HG03460 (cell line): ENCODE measurements at regions not wholly inside any gene's neighbourhood (a gene's known extent, or its start where the extent isn't known, plus 50 kb on each side); places are given as distances from the start of the nearest gene placed in this dataset.

Experiments
- ATAC-seq: cut with Tn5 transposase; IDR thresholded peaks from one replicate; pipeline ENCODE4 v1.9.1; 2021; ENCODE audit not compliant: unreplicated experiment

GRCh38 chr6:22082218-22082617, 214.6 kb downstream of the PRL start:
- ATAC-seq = no peak

GRCh38 chr6:22083119-22083518, 213.7 kb downstream of the PRL start:
- no peak for ATAC-seq

GRCh38 chr6:22087960-22088706, 208.7 kb downstream of the PRL start:
- ATAC-seq = no peak

DNA sequence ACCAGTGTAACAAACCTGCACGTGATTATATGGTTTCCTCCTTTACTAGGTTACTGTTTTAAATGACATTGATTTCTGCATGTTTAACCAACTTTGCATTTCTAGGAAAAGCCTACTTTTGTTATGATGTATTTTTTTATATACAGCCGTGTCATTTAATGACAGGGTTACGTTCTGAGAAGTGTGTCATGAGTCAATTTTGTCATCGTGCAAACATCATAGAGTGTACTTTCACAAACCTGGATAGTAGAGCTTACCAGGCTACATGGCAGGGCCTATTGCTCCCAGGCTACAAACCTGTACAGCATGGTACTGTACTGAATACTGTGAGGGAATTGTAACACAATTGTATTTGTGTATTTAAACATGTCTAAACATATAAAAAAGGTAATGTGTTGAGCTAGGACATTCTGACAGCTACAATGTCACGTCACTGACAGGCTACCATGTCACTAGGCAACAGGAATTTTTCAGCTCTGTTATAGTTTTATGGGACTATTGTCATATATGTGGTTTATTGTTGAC, 205.3 kb downstream of the PRL start:
- no peak for ATAC-seq

GRCh38 chr6:22095836-22096235, 201.0 kb downstream of the PRL start:
- no peak for ATAC-seq

DNA sequence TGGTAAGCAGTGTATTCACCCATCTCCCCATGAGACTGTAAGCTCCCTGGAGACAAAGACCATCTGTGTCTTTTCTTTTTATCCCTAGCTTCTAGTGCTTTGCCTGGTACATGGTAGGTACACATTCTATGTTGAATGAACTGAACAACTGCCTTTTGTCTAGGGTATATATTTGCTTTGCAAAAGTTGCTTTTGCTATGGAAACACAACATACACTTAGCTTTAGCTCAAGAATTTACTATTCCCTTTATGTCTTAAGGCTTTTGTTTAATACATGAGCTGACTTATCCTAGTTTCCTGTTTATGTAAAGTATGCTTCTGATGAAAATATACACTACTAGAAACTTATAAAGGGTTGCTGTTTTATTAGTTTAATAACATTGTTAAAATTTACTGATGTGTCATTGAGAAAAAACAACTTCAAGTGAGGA, 198.2 kb downstream of the PRL start:
- no peak for ATAC-seq

GRCh38 chr6:22099231-22099630, 197.6 kb downstream of the PRL start:
- ATAC-seq = no peak

DNA sequence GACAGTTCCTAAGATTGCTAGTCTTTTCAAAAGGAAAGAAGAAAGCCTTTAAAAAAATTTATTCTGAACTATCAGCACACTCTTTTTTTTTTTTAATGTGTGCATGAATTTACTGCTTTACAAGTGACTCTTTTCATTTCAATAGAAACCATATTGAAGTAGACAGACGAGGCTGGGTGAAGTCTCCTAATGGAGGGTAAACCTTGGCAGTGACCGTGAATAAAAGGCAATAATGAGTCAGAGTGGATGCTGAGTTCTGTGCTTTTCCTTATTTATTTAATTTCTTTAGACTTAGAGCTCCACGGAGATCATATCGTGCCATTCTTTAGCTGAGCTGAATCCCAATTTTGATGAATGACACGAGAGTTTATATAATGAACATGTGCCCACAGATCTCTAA, 196.9 kb downstream of the PRL start:
- no peak for ATAC-seq

GRCh38 chr6:22101163-22101562, 195.7 kb downstream of the PRL start:
- ATAC-seq = no peak

- peak; percentile 94 for ATAC-seq
Measured at GRCh38 chr6:22102671-22103070, 194.2 kb downstream of the PRL start.

DNA sequence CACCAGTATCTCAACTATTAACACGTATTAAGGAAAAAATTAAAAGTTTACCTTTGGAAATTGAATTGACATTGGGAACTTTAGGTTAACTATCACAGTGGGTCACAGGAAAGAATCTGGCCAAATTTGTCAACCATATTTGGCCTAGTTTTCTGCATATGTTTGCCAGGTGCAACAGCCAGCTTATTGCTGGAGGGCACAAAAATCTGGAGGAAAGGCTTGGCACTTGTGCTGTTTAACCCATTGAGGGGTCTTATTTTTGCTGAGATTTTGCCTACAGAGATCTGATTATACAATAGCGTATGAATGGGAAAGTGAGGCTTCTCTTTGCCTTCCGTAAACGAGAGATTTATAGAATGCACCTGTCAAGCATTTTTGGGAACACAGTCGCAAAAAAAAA, 190.4 kb downstream of the PRL start:
- no peak for ATAC-seq

GRCh38 chr6:22106961-22107360, 189.9 kb downstream of the PRL start:
- no peak for ATAC-seq

GRCh38 chr6:22108199-22108598, 188.6 kb downstream of the PRL start:
- ATAC-seq = no peak

DNA sequence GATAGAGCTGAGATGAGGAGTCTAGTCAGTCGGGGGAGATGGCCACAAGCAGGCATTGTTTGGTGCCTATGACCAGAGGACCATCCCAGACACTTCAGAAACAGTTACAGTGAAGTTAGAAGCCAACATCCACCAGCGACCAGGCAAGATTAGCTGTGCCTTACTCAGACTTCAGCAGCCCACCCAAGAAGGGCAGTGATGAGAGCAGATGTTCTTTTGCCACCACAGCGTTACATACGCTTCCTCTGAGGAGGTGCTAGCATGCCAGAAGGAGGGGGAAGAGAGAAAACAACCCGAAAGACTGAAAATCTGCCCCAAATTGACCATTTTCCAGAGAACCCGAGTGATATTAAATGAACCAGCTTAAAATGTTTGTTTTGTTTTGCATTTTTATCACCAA, 186.8 kb downstream of the PRL start:
- ATAC-seq = no peak

DNA sequence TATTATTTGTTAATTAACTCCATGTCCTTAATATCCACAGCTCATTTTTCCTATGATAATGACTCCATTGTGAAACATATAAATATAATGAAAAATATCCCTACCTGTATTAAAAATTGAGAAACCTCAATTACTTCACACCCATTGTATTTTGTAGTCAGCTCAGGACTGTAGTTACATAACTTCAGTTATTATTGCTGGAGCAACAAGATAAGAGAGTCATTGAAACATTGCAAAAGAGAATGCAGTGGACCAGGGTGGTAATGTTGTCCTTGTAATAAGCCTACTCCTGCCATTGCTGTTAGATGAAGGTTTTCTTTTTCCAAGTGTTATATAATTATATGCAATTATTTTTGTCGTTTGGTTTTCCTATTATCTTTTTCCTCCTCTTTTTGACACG, 184.4 kb downstream of the PRL start:
- no peak for ATAC-seq

GRCh38 chr6:22113026-22113766, 183.6 kb downstream of the PRL start:
- no peak for ATAC-seq

DNA sequence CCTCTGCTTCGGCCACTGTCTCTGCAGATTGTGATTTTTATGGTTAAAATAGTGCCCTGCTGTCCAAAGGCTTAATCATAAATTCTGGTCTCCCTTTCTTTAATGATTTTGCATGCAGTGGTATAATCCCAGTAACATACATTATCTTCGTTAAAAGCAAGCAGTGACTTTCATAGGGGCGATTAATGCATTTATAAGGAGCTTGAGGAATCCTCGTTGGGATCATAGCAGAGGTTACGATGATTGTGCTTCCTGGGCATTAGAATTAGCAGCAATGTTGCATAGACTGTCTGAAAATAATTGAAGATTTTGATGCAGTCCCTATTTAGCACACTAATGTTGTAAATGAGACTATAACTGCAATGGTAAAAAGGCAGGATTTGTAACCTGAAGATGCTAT, 181.3 kb downstream of the PRL start:
- no peak for ATAC-seq

GRCh38 chr6:22117631-22118030, 179.2 kb downstream of the PRL start:
- no peak for ATAC-seq

DNA sequence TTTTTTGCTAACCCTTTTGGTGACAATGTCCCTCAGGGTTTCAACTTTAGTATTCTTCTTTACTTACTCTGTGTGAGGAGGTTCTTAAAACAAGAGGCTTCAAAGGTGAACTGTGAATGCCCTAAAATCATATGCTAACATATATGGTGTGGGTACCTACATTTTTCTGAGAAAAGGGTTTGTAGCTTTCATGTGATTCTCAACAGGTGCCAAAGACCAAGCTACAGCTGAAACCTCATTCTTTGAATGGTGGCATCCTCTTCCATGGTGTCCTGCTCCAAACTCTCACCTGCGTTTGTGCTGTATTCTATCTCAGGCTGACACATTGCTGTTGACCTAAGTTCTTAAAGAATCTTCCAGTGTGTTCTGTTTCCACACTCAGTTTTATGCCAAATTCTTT, 177.3 kb downstream of the PRL start:
- ATAC-seq = no peak

GRCh38 chr6:22124756-22125155, 172.1 kb downstream of the PRL start:
- no peak for ATAC-seq

GRCh38 chr6:22126910-22127309, 169.9 kb downstream of the PRL start:
- ATAC-seq = no peak

DNA sequence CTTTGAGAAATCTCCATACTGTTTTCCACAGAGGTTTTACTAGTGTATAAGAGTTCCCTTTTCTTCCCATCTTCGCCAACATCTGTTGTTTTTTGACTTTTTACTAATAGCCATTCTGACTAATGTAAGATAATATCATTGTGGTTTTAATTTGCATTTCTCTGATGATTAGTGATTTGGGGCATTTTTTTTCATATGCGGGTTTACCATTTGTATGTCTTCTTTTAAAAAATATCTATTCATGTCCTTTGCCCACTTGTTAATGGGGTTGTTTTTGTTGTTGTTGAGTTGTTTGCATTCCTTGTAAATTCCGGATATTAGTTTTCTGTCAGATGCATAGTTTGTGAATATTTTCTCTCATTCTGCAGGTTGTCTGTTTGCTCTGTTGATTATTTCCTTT, 167.1 kb downstream of the PRL start:
- no peak for ATAC-seq
